OCI-LY7 (cell line): ENCODE measurements at regions not wholly inside any gene's neighbourhood (a gene's known extent, or its start where the extent isn't known, plus 50 kb on each side); places are given as distances from the start of the nearest gene placed in this dataset.

Source experiments
- CTCF ChIP-seq: fragments of 200-600 bp; sonication (generic); conservative IDR thresholded peaks from 2 replicates; pipeline ENCODE4 v1.5.1; 2014; ENCODE audit warnings: mild to moderate bottlenecking, antibody characterized with exemption, low read length, moderate library complexity, mixed read lengths
- EZH2phosphoT487 ChIP-seq: fragments of 200-600 bp; sonication (generic); IDR thresholded peaks from 2 replicates; pipeline ENCODE4 v1.6.1; 2018; ENCODE audit warnings: low read depth, borderline replicate concordance, mild to moderate bottlenecking, mixed run types, antibody characterized with exemption, low read length, moderate library complexity, mixed read lengths

- TF ChIP-seq CTCF (no peak), EZH2phosphoT487 (no peak)
Observed at GRCh38 chr9:38162332-38163211, 93.5 kb upstream of the SHB start.
